IPS DF 4.7 (cell line): ENCODE measurements at regions not wholly inside any gene's neighbourhood (a gene's known extent, or its start where the extent isn't known, plus 50 kb on each side); places are given as distances from the start of the nearest gene placed in this dataset.

Experiments
- DNase-seq: peaks from one replicate; pipeline ENCODE4 v3.0.0-alpha.2; 2013; ENCODE audit warnings: low spot score; ENCODE audit errors: extremely low read depth

- DNase-seq, result no peak
These were observed 2072.4 kb downstream of the MRPL39 start for GRCh38 chr21:23534850-23535249.

- no peak for DNase-seq
These were observed 2075.8 kb downstream of the MRPL39 start for GRCh38 chr21:23531444-23531843.

GRCh38 chr21:23524685-23525084 is 2082.6 kb downstream of the MRPL39 start:
- DNase-seq, result no peak

GRCh38 chr21:23522751-23523150 is 2084.5 kb downstream of the MRPL39 start:
- DNase-seq, result no peak

- DNase-seq, result no peak
These were observed 2099.8 kb downstream of the MRPL39 start for GRCh38 chr21:23507501-23507900.

GRCh38 chr21:23496729-23497128 is 2110.6 kb downstream of the MRPL39 start:
- DNase-seq, result no peak

- DNase-seq, result no peak
These were observed 2119.0 kb downstream of the MRPL39 start for GRCh38 chr21:23488245-23488644.

GRCh38 chr21:23480591-23481270 is 2126.6 kb downstream of the MRPL39 start:
- no peak for DNase-seq

GRCh38 chr21:23478381-23478780 is 2128.9 kb downstream of the MRPL39 start:
- no peak for DNase-seq

- no peak for DNase-seq
These were observed 2131.7 kb downstream of the MRPL39 start for GRCh38 chr21:23475281-23476219.

- DNase-seq, result no peak
These were observed 2135.4 kb downstream of the MRPL39 start for GRCh38 chr21:23471877-23472276.

- DNase-seq, result no peak
These were observed 2143.9 kb downstream of the MRPL39 start for GRCh38 chr21:23463365-23463764.

GRCh38 chr21:23455676-23456075 is 2151.6 kb downstream of the MRPL39 start:
- no peak for DNase-seq

GRCh38 chr21:23452384-23453083 is 2154.7 kb downstream of the MRPL39 start:
- DNase-seq, result no peak

- no peak for DNase-seq
These were observed 2162.0 kb downstream of the MRPL39 start for GRCh38 chr21:23445307-23445706.

- no peak for DNase-seq
These were observed 2169.2 kb downstream of the MRPL39 start for GRCh38 chr21:23438081-23438480.

GRCh38 chr21:23402929-23403520 is 2204.3 kb downstream of the MRPL39 start:
- DNase-seq, result no peak

- DNase-seq, result no peak
These were observed 2206.0 kb downstream of the MRPL39 start for GRCh38 chr21:23401278-23401677.

- DNase-seq, result no peak
These were observed 2208.6 kb downstream of the MRPL39 start for GRCh38 chr21:23398726-23399125.

GRCh38 chr21:23394458-23394857 is 2212.8 kb downstream of the MRPL39 start:
- no peak for DNase-seq

GRCh38 chr21:23384679-23385078 is 2222.6 kb downstream of the MRPL39 start:
- DNase-seq, result no peak

- no peak for DNase-seq
These were observed 2233.1 kb downstream of the MRPL39 start for GRCh38 chr21:23374155-23374554.
